ENCODE measurements at regions not wholly inside any gene's neighbourhood (a gene's known extent, or its start where the extent isn't known, plus 50 kb on each side); places are given as distances from the start of the nearest gene placed in this dataset.

- no peaks in the 10 kb centered on the region for H3K9me3 ChIP-seq (ENCODE audit: low read length)
- H3K4me2 ChIP-seq (ENCODE audit: low read length) = no peak overlapping the region
- peaks cover 28% of the 10 kb centered on the region for H3K4me1 ChIP-seq (ENCODE audit: insufficient read depth, low read length, poor library complexity, severe bottlenecking)
- H3K36me3 ChIP-seq (ENCODE audit: insufficient read depth, low read length) = no peaks in the 10 kb centered on the region
- no peaks in the 10 kb centered on the region for H4K20me1 ChIP-seq (ENCODE audit: insufficient read depth, low read length)
- intact Hi-C loops (cut with micrococcal nuclease; ENCODE audit: unreplicated experiment) = loop anchor here (5.0 kb wide), 1 partner anchor 58 kb away; no protein-coding TSS in a partner anchor
- H3K27ac ChIP-seq (ENCODE audit: low read depth, low read length, poor library complexity, severe bottlenecking) = no peak overlapping the region
- peak; percentile 66 for DNase-seq (ENCODE audit: low spot score)
- H3K4me3 ChIP-seq (ENCODE audit: low read depth, low read length, poor library complexity, severe bottlenecking) = no peak overlapping the region
- CTCF ChIA-PET (ENCODE audit: unreplicated experiment) = no interaction called here
- no TSS peak for BruUV-seq (replicated peaks)
- peak overlapping the region; percentile 42; the same call in 1 of the 2 replicates for H2AFZ ChIP-seq (ENCODE audit: low read length)
- no peak for TF ChIP-seq EZH2phosphoT487 (IDR thresholded peaks at IDR 0.05; ENCODE audit: borderline replicate concordance, low read depth, low read length)
- TF ChIP-seq, protein P1, sequence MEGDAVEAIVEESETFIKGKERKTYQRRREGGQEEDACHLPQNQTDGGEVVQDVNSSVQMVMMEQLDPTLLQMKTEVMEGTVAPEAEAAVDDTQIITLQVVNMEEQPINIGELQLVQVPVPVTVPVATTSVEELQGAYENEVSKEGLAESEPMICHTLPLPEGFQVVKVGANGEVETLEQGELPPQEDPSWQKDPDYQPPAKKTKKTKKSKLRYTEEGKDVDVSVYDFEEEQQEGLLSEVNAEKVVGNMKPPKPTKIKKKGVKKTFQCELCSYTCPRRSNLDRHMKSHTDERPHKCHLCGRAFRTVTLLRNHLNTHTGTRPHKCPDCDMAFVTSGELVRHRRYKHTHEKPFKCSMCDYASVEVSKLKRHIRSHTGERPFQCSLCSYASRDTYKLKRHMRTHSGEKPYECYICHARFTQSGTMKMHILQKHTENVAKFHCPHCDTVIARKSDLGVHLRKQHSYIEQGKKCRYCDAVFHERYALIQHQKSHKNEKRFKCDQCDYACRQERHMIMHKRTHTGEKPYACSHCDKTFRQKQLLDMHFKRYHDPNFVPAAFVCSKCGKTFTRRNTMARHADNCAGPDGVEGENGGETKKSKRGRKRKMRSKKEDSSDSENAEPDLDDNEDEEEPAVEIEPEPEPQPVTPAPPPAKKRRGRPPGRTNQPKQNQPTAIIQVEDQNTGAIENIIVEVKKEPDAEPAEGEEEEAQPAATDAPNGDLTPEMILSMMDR (conservative IDR thresholded peaks at IDR 0.05; ENCODE audit: low read length) = peak; percentile 73
- no peaks in the 10 kb centered on the region for H3K9me2 ChIP-seq (ENCODE audit: insufficient read depth, low read length)
- POLR2A ChIA-PET = interaction anchor here (0.6 to 1.0 kb wide), 3 partner anchors 71 to 188 kb away, joined by 3 to 4 read pairs (median 4); partner anchors contain the start of gene ATF7IP2
- no peaks in the 10 kb centered on the region for H3K79me2 ChIP-seq (ENCODE audit: insufficient read depth, low read depth, low read length)
Measured at GRCh38 chr16:10314811-10315210, 71.0 kb upstream of the ATF7IP2 start.

DNA sequence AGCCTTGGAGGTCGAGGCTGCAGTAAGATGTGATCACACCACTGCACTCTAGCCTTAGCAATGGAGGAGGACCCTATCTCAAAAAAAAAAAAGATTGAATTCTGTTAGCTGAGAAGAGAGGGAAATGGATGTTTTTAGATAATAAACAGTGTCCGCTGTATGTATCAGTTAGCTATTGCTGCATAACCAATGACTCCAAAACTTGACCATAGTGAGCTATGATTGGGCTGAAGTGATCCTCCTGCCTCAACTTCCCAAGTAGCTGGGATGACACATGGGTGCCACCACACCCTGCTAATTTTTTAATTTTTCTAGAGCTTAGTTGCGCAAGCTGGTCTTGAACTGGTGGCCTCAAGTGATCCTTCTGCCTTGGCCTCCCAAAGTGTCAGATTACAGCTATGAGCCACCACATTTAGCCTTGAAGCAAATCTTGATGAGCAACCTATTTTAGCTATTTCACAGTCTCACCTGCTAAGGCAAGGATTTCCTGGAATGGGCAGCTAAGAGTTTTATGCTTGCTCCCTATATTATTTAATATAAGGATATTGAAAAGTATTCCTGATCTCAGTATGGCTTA lies 68.3 kb upstream of the ATF7IP2 start:
- H3K4me2 ChIP-seq (ENCODE audit: low read length) = no peak overlapping the region
- no peaks in the 10 kb centered on the region for H3K36me3 ChIP-seq (ENCODE audit: insufficient read depth, low read length)
- H3K27ac ChIP-seq (ENCODE audit: low read depth, low read length, poor library complexity, severe bottlenecking) = no peak overlapping the region
- BruUV-seq (replicated peaks) = no TSS peak
- H3K9me3 ChIP-seq (ENCODE audit: low read length) = no peaks in the 10 kb centered on the region
- H3K9me2 ChIP-seq (ENCODE audit: insufficient read depth, low read length) = no peaks in the 10 kb centered on the region
- no peaks in the 10 kb centered on the region for H3K79me2 ChIP-seq (ENCODE audit: insufficient read depth, low read depth, low read length)
- no peak for TF ChIP-seq EZH2phosphoT487 (IDR thresholded peaks at IDR 0.05; ENCODE audit: borderline replicate concordance, low read depth, low read length)
- TF ChIP-seq, protein P1 (conservative IDR thresholded peaks at IDR 0.05; ENCODE audit: low read length) = no peak
- H3K4me1 ChIP-seq (ENCODE audit: insufficient read depth, low read length, poor library complexity, severe bottlenecking) = peaks cover 20% of the 10 kb centered on the region
- H4K20me1 ChIP-seq (ENCODE audit: insufficient read depth, low read length) = no peaks in the 10 kb centered on the region
- ChIA-PET CTCF (ENCODE audit: unreplicated experiment) (no interaction called here), POLR2A (interaction anchor here (0.9 kb wide), 1 partner anchor 403 kb away, joined by 3 read pairs; no protein-coding TSS in a partner anchor)
- H3K4me3 ChIP-seq (ENCODE audit: low read depth, low read length, poor library complexity, severe bottlenecking) = no peak overlapping the region
- intact Hi-C loops (cut with micrococcal nuclease; ENCODE audit: unreplicated experiment) = no loop called here
- H2AFZ ChIP-seq (ENCODE audit: low read length) = no peak overlapping the region
- DNase-seq (ENCODE audit: low spot score) = no peak

- Histone ChIP-seq H3K4me1 (ENCODE audit: insufficient read depth, low read length, poor library complexity, severe bottlenecking) (peaks cover 6% of the 10 kb centered on the region), H3K9me2 (ENCODE audit: insufficient read depth, low read length) (no peaks in the 10 kb centered on the region), H3K27ac (ENCODE audit: low read depth, low read length, poor library complexity, severe bottlenecking) (no peak overlapping the region), H3K36me3 (ENCODE audit: insufficient read depth, low read length) (no peaks in the 10 kb centered on the region), H3K4me3 (ENCODE audit: low read depth, low read length, poor library complexity, severe bottlenecking) (no peak overlapping the region), H3K4me2 (ENCODE audit: low read length) (no peak overlapping the region), H4K20me1 (ENCODE audit: insufficient read depth, low read length) (no peaks in the 10 kb centered on the region), H2AFZ (ENCODE audit: low read length) (peak overlapping the region; percentile 21; the same call in 1 of the 2 replicates), H3K9me3 (ENCODE audit: low read length) (no peaks in the 10 kb centered on the region), H3K79me2 (ENCODE audit: insufficient read depth, low read depth, low read length) (no peaks in the 10 kb centered on the region)
- intact Hi-C loops (cut with micrococcal nuclease; ENCODE audit: unreplicated experiment) = no loop called here
- TF ChIP-seq, protein P1 (conservative IDR thresholded peaks at IDR 0.05; ENCODE audit: low read length) = no peak
- TF ChIP-seq EZH2phosphoT487 (IDR thresholded peaks at IDR 0.05; ENCODE audit: borderline replicate concordance, low read depth, low read length) = no peak
- DNase-seq (ENCODE audit: low spot score) = no peak
- no TSS peak for BruUV-seq (replicated peaks)
- POLR2A ChIA-PET = interaction anchor here (0.7 kb wide), 3 partner anchors 9 to 568 kb away, joined by 3 read pairs; no protein-coding TSS in a partner anchor
- CTCF ChIA-PET (ENCODE audit: unreplicated experiment) = no interaction called here
Measured at GRCh38 chr16:10318798-10319500, 66.9 kb upstream of the ATF7IP2 start.

All from OCI-LY7 (cell line).